ENCODE measurements at regions not wholly inside any gene's neighbourhood (a gene's known extent, or its start where the extent isn't known, plus 50 kb on each side); places are given as distances from the start of the nearest gene placed in this dataset.

- no peak overlapping the region for H3K27ac Mint-ChIP-seq
- no peak for DNase-seq
- no peaks in the 10 kb centered on the region for H3K36me3 ChIP-seq (ENCODE audit: control insufficient read depth, insufficient read depth, low read length)
- H3K4me3 Mint-ChIP-seq: no peak overlapping the region
- no peaks in the 10 kb centered on the region for H3K4me1 ChIP-seq (ENCODE audit: control insufficient read depth, insufficient read depth, low read length)
- peaks cover 2% of the 10 kb centered on the region for H3K36me3 Mint-ChIP-seq (ENCODE audit: low read depth)
- no peaks in the 10 kb centered on the region for H3K9me3 Mint-ChIP-seq
- H3K27me3 ChIP-seq (ENCODE audit: control insufficient read depth, insufficient read depth, low read length, poor library complexity, severe bottlenecking): no peaks in the 10 kb centered on the region
- no peak overlapping the region for H3K9ac ChIP-seq (ENCODE audit: extremely low read depth, low read length, poor library complexity, severe bottlenecking)
- no peak overlapping the region for H3K4me3 ChIP-seq (ENCODE audit: low read length)
- no peak overlapping the region for H3K27ac ChIP-seq (ENCODE audit: low read depth, low read length)
- H3K9me3 ChIP-seq (ENCODE audit: control insufficient read depth, low read length): no peaks in the 10 kb centered on the region
- no peak for TF ChIP-seq CTCF (conservative IDR thresholded peaks at IDR 0.05)
- H3K4me1 Mint-ChIP-seq: no peaks in the 10 kb centered on the region
- no peaks in the 10 kb centered on the region for H3K27me3 Mint-ChIP-seq (ENCODE audit: insufficient read depth)
These were observed 741.3 kb upstream of the CTNND2 start for GRCh38 chr5:12645582-12645981.

- 94 to 95% methylated on average over 4 to 5 of the region's 5 CpGs for WGBS, 2 experiments (ENCODE audit: insufficient coverage in 1 of 2, insufficient read length in 1 of 2)
- Mint-ChIP-seq H3K4me3 (no peak overlapping the region), H3K9me3 (no peaks in the 10 kb centered on the region), H3K36me3 (ENCODE audit: low read depth) (no peaks in the 10 kb centered on the region), H3K4me1 (no peaks in the 10 kb centered on the region), H3K27me3 (ENCODE audit: insufficient read depth) (no peaks in the 10 kb centered on the region), H3K27ac (no peak overlapping the region)
- Histone ChIP-seq H3K27me3 (ENCODE audit: control insufficient read depth, insufficient read depth, low read length, poor library complexity, severe bottlenecking) (no peaks in the 10 kb centered on the region), H3K9me3 (ENCODE audit: control insufficient read depth, low read length) (no peaks in the 10 kb centered on the region), H3K27ac (ENCODE audit: low read depth, low read length) (no peak overlapping the region), H3K4me3 (ENCODE audit: low read length) (no peak overlapping the region), H3K36me3 (ENCODE audit: control insufficient read depth, insufficient read depth, low read length) (no peaks in the 10 kb centered on the region), H3K9ac (ENCODE audit: extremely low read depth, low read length, poor library complexity, severe bottlenecking) (no peak overlapping the region), H3K4me1 (ENCODE audit: control insufficient read depth, insufficient read depth, low read length) (no peaks in the 10 kb centered on the region)
- no peak for TF ChIP-seq CTCF (conservative IDR thresholded peaks at IDR 0.05)
- DNase-seq: no peak
These were observed 732.0 kb upstream of the CTNND2 start for GRCh38 chr5:12636209-12636608.

GRCh38 chr5:12626556-12626955 lies 722.3 kb upstream of the CTNND2 start:
- Mint-ChIP-seq H3K4me3 (peak overlapping the region; percentile 6), H3K4me1 (peaks cover 6% of the 10 kb centered on the region), H3K36me3 (ENCODE audit: low read depth) (no peaks in the 10 kb centered on the region), H3K27ac (no peak overlapping the region), H3K9me3 (no peaks in the 10 kb centered on the region), H3K27me3 (ENCODE audit: insufficient read depth) (no peaks in the 10 kb centered on the region)
- Histone ChIP-seq H3K36me3 (ENCODE audit: control insufficient read depth, insufficient read depth, low read length) (no peaks in the 10 kb centered on the region), H3K4me1 (ENCODE audit: control insufficient read depth, insufficient read depth, low read length) (no peaks in the 10 kb centered on the region), H3K27ac (ENCODE audit: low read depth, low read length) (no peak overlapping the region), H3K4me3 (ENCODE audit: low read length) (no peak overlapping the region), H3K27me3 (ENCODE audit: control insufficient read depth, insufficient read depth, low read length, poor library complexity, severe bottlenecking) (no peaks in the 10 kb centered on the region), H3K9me3 (ENCODE audit: control insufficient read depth, low read length) (no peaks in the 10 kb centered on the region), H3K9ac (ENCODE audit: extremely low read depth, low read length, poor library complexity, severe bottlenecking) (no peak overlapping the region)
- no peak for DNase-seq
- WGBS, 2 experiments (ENCODE audit: insufficient coverage in 1 of 2, insufficient read length in 1 of 2): 96 to 97% methylated on average over 4 to 5 of the region's 5 CpGs
- TF ChIP-seq CTCF (conservative IDR thresholded peaks at IDR 0.05): no peak
